CD14-positive monocyte (primary cell): ENCODE measurements at regions not wholly inside any gene's neighbourhood (a gene's known extent, or its start where the extent isn't known, plus 50 kb on each side); places are given as distances from the start of the nearest gene placed in this dataset.

Experiments
- DNase-seq, 3 donors: peaks; one replicate each; pipeline ENCODE4 v3.0.0-alpha.2; 2011 to 2022
- H2AFZ ChIP-seq: 2 replicates; pipeline ENCODE4 v1.6.0; 2012; ENCODE audit warnings: mild to moderate bottlenecking, low read depth, low read length, inconsistent platforms; ENCODE audit not compliant: insufficient read depth, poor library complexity, severe bottlenecking
- H3K27ac ChIP-seq, 2 donors: 1 replicate in 1 of 2; 2 replicates in 1 of 2; pipeline ENCODE4 v1.5.1; 2012 to 2013; ENCODE audit warnings: low read length in 2 of 2, control low read depth in 1 of 2, inconsistent platforms in 1 of 2, low read depth in 1 of 2, mild to moderate bottlenecking in 1 of 2
- H3K27me3 ChIP-seq, 2 donors: one replicate each; pipeline versions ENCODE4 v1.6.0 to v1.6.1; 2011 to 2013; ENCODE audit warnings: low read length in 2 of 2; ENCODE audit not compliant: control insufficient read depth in 2 of 2, insufficient read depth in 2 of 2
- H3K36me3 ChIP-seq, 2 donors: replicated peaks in 1 of 2; 1 replicate in 1 of 2; 2 replicates in 1 of 2; pipeline versions ENCODE4 v1.5.1 to v1.6.1; 2012 to 2013; ENCODE audit warnings: low read length in 2 of 2, control low read depth in 1 of 2, inconsistent platforms in 1 of 2, mild to moderate bottlenecking in 1 of 2; ENCODE audit not compliant: insufficient read depth in 2 of 2, control insufficient read depth in 1 of 2
- H3K4me1 ChIP-seq, 2 donors: 1 replicate in 1 of 2; 2 replicates in 1 of 2; pipeline versions ENCODE4 v1.5.1 to v1.6.1; 2012 to 2013; ENCODE audit warnings: low read length in 2 of 2, control low read depth in 1 of 2, inconsistent platforms in 1 of 2, mild to moderate bottlenecking in 1 of 2, moderate library complexity in 1 of 2; ENCODE audit not compliant: insufficient read depth in 2 of 2, control insufficient read depth in 1 of 2
- H3K4me2 ChIP-seq: replicated peaks from 2 replicates; pipeline ENCODE3; 2012; ENCODE audit warnings: low read length, moderate library complexity, mild to moderate bottlenecking; ENCODE audit not compliant: poor library complexity, severe bottlenecking; ENCODE audit errors: extremely low read depth
- H3K4me3 ChIP-seq, 3 experiments: fragments of 200-600 bp in 1 of 3; sonication (generic) in 1 of 3; replicated peaks in 1 of 3; 1 replicate in 2 of 3; 2 replicates in 1 of 3; pipeline ENCODE4 v1.5.1; 2011 to 2013; ENCODE audit warnings: low read length in 3 of 3, mild to moderate bottlenecking in 3 of 3, control low read depth in 2 of 3, low read depth in 2 of 3, inconsistent platforms in 1 of 3, moderate library complexity in 1 of 3
- H3K79me2 ChIP-seq: 2 replicates; pipeline ENCODE4 v1.6.0; 2012; ENCODE audit warnings: mild to moderate bottlenecking, control low read depth, inconsistent platforms, low read length, moderate library complexity; ENCODE audit not compliant: insufficient read depth
- H3K9ac ChIP-seq: 2 replicates; pipeline ENCODE4 v1.6.0; 2017; ENCODE audit warnings: low read length, mild to moderate bottlenecking; ENCODE audit not compliant: insufficient read depth, poor library complexity, severe bottlenecking
- H3K9me3 ChIP-seq, 2 donors: replicated peaks in 1 of 2; 1 replicate in 1 of 2; 2 replicates in 1 of 2; pipeline versions ENCODE4 v1.5.1 to v1.6.1; 2012 to 2013; ENCODE audit warnings: low read length in 2 of 2, control low read depth in 1 of 2; ENCODE audit not compliant: control insufficient read depth in 1 of 2, insufficient read depth in 1 of 2
- H4K20me1 ChIP-seq: 2 replicates; pipeline ENCODE4 v1.6.0; 2012; ENCODE audit warnings: mild to moderate bottlenecking, low read length, control low read depth, moderate library complexity; ENCODE audit not compliant: insufficient read depth
- H3K27ac Mint-ChIP-seq, 7 donors: one replicate each; pipeline ENCODE4 v1.8.0; 2020; ENCODE audit warnings: mild to moderate bottlenecking in 7 of 7, mixed read lengths in 7 of 7, moderate library complexity in 6 of 7, inconsistent platforms in 2 of 7
- H3K27me3 Mint-ChIP-seq, 3 donors: one replicate each; pipeline ENCODE4 v1.8.0; 2021 to 2022; ENCODE audit warnings: low read depth in 3 of 3, mild to moderate bottlenecking in 3 of 3, mixed read lengths in 3 of 3, moderate library complexity in 3 of 3, inconsistent platforms in 1 of 3
- H3K36me3 Mint-ChIP-seq, 2 donors: one replicate each; pipeline ENCODE4 v1.8.0; 2020; ENCODE audit warnings: mixed read lengths in 2 of 2, inconsistent platforms in 1 of 2, mild to moderate bottlenecking in 1 of 2
- H3K4me1 Mint-ChIP-seq: one replicate; pipeline ENCODE4 v1.8.0; 2020; ENCODE audit warnings: mild to moderate bottlenecking, mixed read lengths
- H3K4me3 Mint-ChIP-seq, 2 donors: one replicate each; pipeline ENCODE4 v1.8.0; 2020; ENCODE audit warnings: mild to moderate bottlenecking in 2 of 2, mixed read lengths in 2 of 2, moderate library complexity in 1 of 2
- H3K9me3 Mint-ChIP-seq, 7 donors: one replicate each; pipeline ENCODE4 v1.8.0; 2020 to 2022; ENCODE audit warnings: mixed read lengths in 7 of 7, mild to moderate bottlenecking in 6 of 7, moderate library complexity in 6 of 7, inconsistent platforms in 2 of 7
- CTCF ChIP-seq: fragments of 200-600 bp; IDR thresholded peaks from one replicate; pipeline ENCODE4 v1.8.0; 2022; ENCODE audit warnings: antibody characterized with exemption, mild to moderate bottlenecking
- WGBS: methylation state at CpG from one replicate; pipeline ENCODE4 v1.1.5; 2013; ENCODE audit warnings: missing lambda C conversion rate; ENCODE audit not compliant: insufficient coverage; 5-methylcytosine and 5-hydroxymethylcytosine counted together
- intact Hi-C, 2 donors: fragments of 100-400 bp; cut with micrococcal nuclease; formaldehyde crosslinking; loops; one replicate each; pipeline versions ENCODE4 v1.15.0 to v1.15.1; 2023

- no peak for TF ChIP-seq CTCF
- H3K79me2 ChIP-seq: no peaks in the 10 kb centered on the region
- H3K4me3 ChIP-seq: no peak overlapping the region
- no peak for DNase-seq
- H3K36me3 ChIP-seq: no peaks in the 10 kb centered on the region
- WGBS: 83% methylated on average over 1 of the region's 1 CpG
- peaks cover 0 to 4% (median 0%) of the 10 kb centered on the region in 7 donors for H3K9me3 Mint-ChIP-seq
- H2AFZ ChIP-seq: no peak overlapping the region
- H3K9me3 ChIP-seq: no peaks in the 10 kb centered on the region
- H3K4me2 ChIP-seq: no peak overlapping the region
- H3K4me1 ChIP-seq: no peaks in the 10 kb centered on the region
- H3K27me3 ChIP-seq: no peaks in the 10 kb centered on the region
- intact Hi-C loops: no loop called here
- H3K9ac ChIP-seq: no peak overlapping the region
- H3K4me1 Mint-ChIP-seq: no peaks in the 10 kb centered on the region
- no peak overlapping the region for H3K4me3 Mint-ChIP-seq
- H3K27ac ChIP-seq: no peak overlapping the region
- H3K27ac Mint-ChIP-seq: no peak overlapping the region
- no peaks in the 10 kb centered on the region for H3K27me3 Mint-ChIP-seq
- H4K20me1 ChIP-seq: no peaks in the 10 kb centered on the region
- H3K36me3 Mint-ChIP-seq: no peaks in the 10 kb centered on the region
Observed at GRCh38 chr4:64095398-64095797, 313.9 kb downstream of the TECRL start.

GRCh38 chr4:64079316-64079715 is 329.9 kb downstream of the TECRL start:
- no peak overlapping the region for H3K4me2 ChIP-seq
- TF ChIP-seq CTCF: no peak
- no peaks in the 10 kb centered on the region for H3K27me3 ChIP-seq
- no peak overlapping the region for H3K27ac ChIP-seq
- intact Hi-C loops: no loop called here
- Mint-ChIP-seq H3K36me3 (no peaks in the 10 kb centered on the region), H3K27me3 (peaks cover 0 to 2% (median 0%) of the 10 kb centered on the region in 3 donors), H3K27ac (no peak overlapping the region), H3K9me3 (peaks cover 0 to 6% (median 2%) of the 10 kb centered on the region in 7 donors), H3K4me1 (no peaks in the 10 kb centered on the region), H3K4me3 (no peak overlapping the region)
- H3K4me3 ChIP-seq: no peak overlapping the region
- no peak overlapping the region for H2AFZ ChIP-seq
- no peak for DNase-seq
- H3K4me1 ChIP-seq: no peaks in the 10 kb centered on the region
- no peaks in the 10 kb centered on the region for H3K36me3 ChIP-seq
- H3K79me2 ChIP-seq: no peaks in the 10 kb centered on the region
- H4K20me1 ChIP-seq: no peaks in the 10 kb centered on the region
- H3K9me3 ChIP-seq: no peaks in the 10 kb centered on the region
- H3K9ac ChIP-seq: no peak overlapping the region
